HL-60 (cell line): ENCODE measurements at regions not wholly inside any gene's neighbourhood (a gene's known extent, or its start where the extent isn't known, plus 50 kb on each side); places are given as distances from the start of the nearest gene placed in this dataset.

Experiments used
- POLR2AphosphoS5 ChIP-seq: IDR thresholded peaks from 2 replicates; pipeline ENCODE4 v1.6.1; 2012; ENCODE audit warnings: low read depth
- SPI1 ChIP-seq: IDR thresholded peaks from 2 replicates; pipeline ENCODE4 v1.6.1; 2012; ENCODE audit warnings: low read depth, mild to moderate bottlenecking, borderline replicate concordance
- TF ChIP-seq, protein P1 (sequence below): IDR thresholded peaks from one replicate; pipeline ENCODE4 v1.5.1; 2011; ENCODE audit warnings: low read length, control low read depth, inconsistent platforms; ENCODE audit not compliant: insufficient read depth

DNA sequence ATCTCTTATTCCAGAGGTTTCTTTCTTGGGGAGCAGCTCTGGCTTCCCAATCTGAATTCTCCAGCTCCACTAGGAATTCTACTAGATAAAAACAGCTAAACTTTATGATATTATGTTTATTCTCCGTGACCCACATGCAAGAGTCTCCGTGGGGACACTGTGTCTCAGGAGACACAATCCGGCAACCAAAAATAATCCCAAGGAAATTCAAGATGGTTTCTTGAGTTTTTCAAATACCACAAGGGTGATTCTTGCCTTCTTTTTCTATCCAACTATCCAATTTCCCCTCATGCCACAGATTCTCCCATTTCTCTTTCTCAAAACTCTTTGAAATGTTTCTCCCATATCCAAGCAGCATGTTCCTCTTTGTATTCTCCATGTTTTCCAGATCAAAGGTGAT lies 103.1 kb downstream of the FAS start:
- TF ChIP-seq, protein P1, sequence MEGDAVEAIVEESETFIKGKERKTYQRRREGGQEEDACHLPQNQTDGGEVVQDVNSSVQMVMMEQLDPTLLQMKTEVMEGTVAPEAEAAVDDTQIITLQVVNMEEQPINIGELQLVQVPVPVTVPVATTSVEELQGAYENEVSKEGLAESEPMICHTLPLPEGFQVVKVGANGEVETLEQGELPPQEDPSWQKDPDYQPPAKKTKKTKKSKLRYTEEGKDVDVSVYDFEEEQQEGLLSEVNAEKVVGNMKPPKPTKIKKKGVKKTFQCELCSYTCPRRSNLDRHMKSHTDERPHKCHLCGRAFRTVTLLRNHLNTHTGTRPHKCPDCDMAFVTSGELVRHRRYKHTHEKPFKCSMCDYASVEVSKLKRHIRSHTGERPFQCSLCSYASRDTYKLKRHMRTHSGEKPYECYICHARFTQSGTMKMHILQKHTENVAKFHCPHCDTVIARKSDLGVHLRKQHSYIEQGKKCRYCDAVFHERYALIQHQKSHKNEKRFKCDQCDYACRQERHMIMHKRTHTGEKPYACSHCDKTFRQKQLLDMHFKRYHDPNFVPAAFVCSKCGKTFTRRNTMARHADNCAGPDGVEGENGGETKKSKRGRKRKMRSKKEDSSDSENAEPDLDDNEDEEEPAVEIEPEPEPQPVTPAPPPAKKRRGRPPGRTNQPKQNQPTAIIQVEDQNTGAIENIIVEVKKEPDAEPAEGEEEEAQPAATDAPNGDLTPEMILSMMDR: no peak
- TF ChIP-seq POLR2AphosphoS5 (no peak), SPI1 (no peak)
